Ishikawa (cell line): ENCODE measurements at regions not wholly inside any gene's neighbourhood (a gene's known extent, or its start where the extent isn't known, plus 50 kb on each side); places are given as distances from the start of the nearest gene placed in this dataset.

ENCODE experiments used
- CEBPB ChIP-seq: IDR thresholded peaks from 2 replicates; pipeline ENCODE4 v1.6.1; 2012
- CREB1 ChIP-seq: IDR thresholded peaks from 2 replicates; pipeline ENCODE4 v1.6.1; 2012; ENCODE audit warnings: low read depth
- EGR1 ChIP-seq: IDR thresholded peaks from 2 replicates; pipeline ENCODE4 v1.6.1; 2012
- EP300 ChIP-seq: IDR thresholded peaks from 2 replicates; pipeline ENCODE4 v1.6.1; 2012; ENCODE audit warnings: borderline replicate concordance
- FOXM1 ChIP-seq: IDR thresholded peaks from 2 replicates; pipeline ENCODE4 v1.6.1; 2012; ENCODE audit warnings: low read depth, borderline replicate concordance
- NFIC ChIP-seq: IDR thresholded peaks from 2 replicates; pipeline ENCODE4 v1.6.1; 2012
- RAD21 ChIP-seq: IDR thresholded peaks from 2 replicates; pipeline ENCODE4 v1.6.1; 2012; ENCODE audit warnings: low read depth
- REST ChIP-seq: IDR thresholded peaks from 2 replicates; pipeline ENCODE4 v1.6.1; 2012; ENCODE audit warnings: low read depth, mild to moderate bottlenecking
- TAF1 ChIP-seq: IDR thresholded peaks from 2 replicates; pipeline ENCODE4 v1.6.1; 2012; ENCODE audit warnings: low read depth, mild to moderate bottlenecking
- TCF12 ChIP-seq: IDR thresholded peaks from 2 replicates; pipeline ENCODE4 v1.6.1; 2012; ENCODE audit warnings: low read depth
- TEAD4 ChIP-seq: IDR thresholded peaks from 2 replicates; pipeline ENCODE4 v1.6.1; 2012
- USF1 ChIP-seq: IDR thresholded peaks from 2 replicates; pipeline ENCODE4 v1.6.1; 2012
- YY1 ChIP-seq: IDR thresholded peaks from 2 replicates; pipeline ENCODE4 v1.6.1; 2012; ENCODE audit warnings: low read depth
- ZBTB7A ChIP-seq: IDR thresholded peaks from 2 replicates; pipeline ENCODE4 v1.6.1; 2012; ENCODE audit warnings: low read depth
- TF ChIP-seq, protein P1 (sequence below): IDR thresholded peaks from 2 replicates; pipeline ENCODE4 v1.6.1; 2012

DNA sequence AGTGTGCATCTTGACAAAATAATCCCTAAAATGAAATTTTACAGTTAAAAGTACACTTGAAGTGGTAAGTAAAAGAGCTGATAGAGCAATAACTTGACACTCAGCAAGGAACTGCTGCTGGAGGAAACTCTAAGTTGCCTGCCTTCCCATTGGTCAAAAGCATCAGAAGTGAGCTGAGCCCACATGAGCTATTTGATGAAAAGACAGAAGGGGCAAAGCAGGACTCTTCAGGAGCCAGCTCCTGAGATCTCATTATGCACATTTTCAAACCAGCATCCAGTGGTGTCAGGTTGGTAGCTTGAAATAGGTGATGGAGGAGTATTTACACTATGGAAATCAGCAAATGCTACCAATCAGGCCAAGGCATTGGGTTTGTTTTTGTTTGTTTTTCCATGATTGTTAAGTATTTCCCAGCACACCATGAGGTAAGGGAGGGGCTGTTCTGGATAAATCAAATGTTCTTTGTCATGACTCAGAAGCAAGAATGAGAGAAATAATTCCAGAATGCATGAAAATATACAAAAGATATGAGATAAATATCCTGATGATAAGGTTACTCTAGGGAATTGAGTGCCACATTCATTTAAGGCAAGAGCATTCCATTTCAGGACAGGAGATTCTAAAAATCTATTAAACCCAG lies 316.6 kb downstream of the SNX13 start:
- no peak for TF ChIP-seq CEBPB
- TF ChIP-seq EGR1: no peak
- no peak for TF ChIP-seq EP300
- TF ChIP-seq ZBTB7A: no peak
- no peak for TF ChIP-seq TAF1
- TF ChIP-seq RAD21: no peak
- TF ChIP-seq REST: no peak
- no peak for TF ChIP-seq FOXM1
- TF ChIP-seq NFIC: no peak

- TF ChIP-seq USF1: no peak
- TF ChIP-seq ZBTB7A: no peak
- TF ChIP-seq EP300: no peak
- no peak for TF ChIP-seq FOXM1
- no peak for TF ChIP-seq TAF1
- TF ChIP-seq CREB1: no peak
- TF ChIP-seq RAD21: no peak
- no peak for TF ChIP-seq EGR1
- TF ChIP-seq, protein P1, sequence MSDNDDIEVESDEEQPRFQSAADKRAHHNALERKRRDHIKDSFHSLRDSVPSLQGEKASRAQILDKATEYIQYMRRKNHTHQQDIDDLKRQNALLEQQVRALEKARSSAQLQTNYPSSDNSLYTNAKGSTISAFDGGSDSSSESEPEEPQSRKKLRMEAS: no peak
- no peak for TF ChIP-seq REST
- TF ChIP-seq TCF12: no peak
- TF ChIP-seq NFIC: no peak
- TF ChIP-seq TEAD4: no peak
- no peak for TF ChIP-seq YY1
- TF ChIP-seq CEBPB: no peak
Observed at GRCh38 chr7:17624379-17624778, 315.9 kb downstream of the SNX13 start.

GRCh38 chr7:17625043-17625442 lies 315.3 kb downstream of the SNX13 start:
- TF ChIP-seq REST: no peak

DNA sequence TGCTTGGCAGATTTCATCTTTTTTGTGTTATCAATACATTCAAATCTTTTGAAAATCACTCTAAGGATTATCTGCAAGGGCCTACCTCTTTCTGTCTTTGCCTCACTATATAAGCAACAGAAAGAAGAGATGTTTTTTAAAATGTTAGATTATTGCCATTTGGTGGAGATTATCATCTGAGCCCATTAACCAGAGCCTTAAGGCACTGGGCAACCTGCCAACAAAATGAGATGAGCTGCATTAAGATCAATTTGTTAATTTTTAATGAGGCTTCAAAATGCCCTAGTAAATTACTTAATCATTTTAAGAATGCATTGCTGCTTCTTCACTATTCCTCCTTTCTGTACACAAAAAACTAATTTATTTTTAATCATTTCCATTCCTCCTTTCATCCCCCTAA lies 314.1 kb downstream of the SNX13 start:
- TF ChIP-seq TCF12 (no peak), CEBPB (no peak), CREB1 (no peak), REST (no peak), TAF1 (no peak), ZBTB7A (no peak), RAD21 (no peak), NFIC (no peak), USF1 (no peak)
- TF ChIP-seq, protein P1: no peak
